ENCODE measurements at regions not wholly inside any gene's neighbourhood (a gene's known extent, or its start where the extent isn't known, plus 50 kb on each side); places are given as distances from the start of the nearest gene placed in this dataset.

GRCh38 chr13:110055089-110055488 lies 251.9 kb downstream of the COL4A1 start:
- DNase-seq = no peak
- intact Hi-C loops (cut with DNase I) = no loop called here
- Histone ChIP-seq H3K9me3 (replicated peaks in 1 of 3) (no peaks in the 10 kb centered on the region), H3K27ac (no peak overlapping the region), H3K4me1 (replicated peaks in 1 of 2) (no peaks in the 10 kb centered on the region), H3K27me3 (no peaks in the 10 kb centered on the region), H3K4me3 (no peak overlapping the region), H3K36me3 (replicated peaks in 1 of 2) (no peaks in the 10 kb centered on the region)
- WGBS, 4 donors = 55 to 64% (median 58%) methylated on average over 3 of the region's 3 CpGs
- no peak for TF ChIP-seq POLR2A (IDR thresholded peaks at IDR 0.05)
- TF ChIP-seq CTCF (IDR thresholded peaks at IDR 0.05) = no peak

GRCh38 chr13:110054041-110054440 lies 252.9 kb downstream of the COL4A1 start:
- intact Hi-C loops (cut with DNase I) = no loop called here
- no peaks in the 10 kb centered on the region for H3K4me1 ChIP-seq (replicated peaks in 1 of 2)
- 89 to 96% (median 92%) methylated on average over 13 of the region's 13 CpGs for WGBS, 4 donors
- H3K4me3 ChIP-seq = no peak overlapping the region
- no peaks in the 10 kb centered on the region for H3K9me3 ChIP-seq (replicated peaks in 1 of 3)
- TF ChIP-seq POLR2A (IDR thresholded peaks at IDR 0.05) (no peak), CTCF (IDR thresholded peaks at IDR 0.05) (no peak)
- no peaks in the 10 kb centered on the region for H3K36me3 ChIP-seq (replicated peaks in 1 of 2)
- DNase-seq = no peak
- no peaks in the 10 kb centered on the region for H3K27me3 ChIP-seq
- H3K27ac ChIP-seq = no peak overlapping the region

GRCh38 chr13:110047496-110047895 lies 259.5 kb downstream of the COL4A1 start:
- H3K27ac ChIP-seq = no peak overlapping the region
- DNase-seq = peak in 5 of 7 donors; percentile 49 to 73 (median 66)
- TF ChIP-seq POLR2A (IDR thresholded peaks at IDR 0.05) (no peak), CTCF (IDR thresholded peaks at IDR 0.05) (no peak)
- 34 to 52% (median 46%) methylated on average over 7 of the region's 7 CpGs for WGBS, 4 donors
- no peaks in the 10 kb centered on the region for H3K36me3 ChIP-seq (replicated peaks in 1 of 2)
- no peaks in the 10 kb centered on the region for H3K27me3 ChIP-seq
- intact Hi-C loops (cut with DNase I) = no loop called here
- no peak overlapping the region for H3K4me3 ChIP-seq
- no peaks in the 10 kb centered on the region for H3K4me1 ChIP-seq (replicated peaks in 1 of 2)
- no peaks in the 10 kb centered on the region for H3K9me3 ChIP-seq (replicated peaks in 1 of 3)

- Histone ChIP-seq H3K27me3 (no peaks in the 10 kb centered on the region), H3K36me3 (replicated peaks in 1 of 2) (no peaks in the 10 kb centered on the region), H3K27ac (no peak overlapping the region), H3K4me1 (replicated peaks in 1 of 2) (no peaks in the 10 kb centered on the region), H3K9me3 (replicated peaks in 1 of 3) (no peaks in the 10 kb centered on the region), H3K4me3 (no peak overlapping the region)
- intact Hi-C loops (cut with DNase I) = no loop called here
- DNase-seq = no peak
- TF ChIP-seq POLR2A (IDR thresholded peaks at IDR 0.05) (no peak), CTCF (IDR thresholded peaks at IDR 0.05) (no peak)
- 80 to 92% (median 90%) methylated on average over 4 of the region's 4 CpGs for WGBS, 4 donors
Measured at GRCh38 chr13:110046811-110047210, 260.1 kb downstream of the COL4A1 start.

All from adrenal gland (tissue), 9 donors.